Loucy (cell line): ENCODE measurements at regions not wholly inside any gene's neighbourhood (a gene's known extent, or its start where the extent isn't known, plus 50 kb on each side); places are given as distances from the start of the nearest gene placed in this dataset.

Experiments used
- CTCF ChIP-seq: fragments of 200-600 bp; sonication (generic); conservative IDR thresholded peaks from 2 replicates; pipeline ENCODE4 v1.5.1; 2014; ENCODE audit warnings: mild to moderate bottlenecking, antibody characterized with exemption, low read length
- EZH2phosphoT487 ChIP-seq: fragments of 200-600 bp; IDR thresholded peaks from 2 replicates; pipeline ENCODE4 v1.6.1; 2018; ENCODE audit warnings: antibody characterized with exemption, mild to moderate bottlenecking, moderate library complexity, borderline replicate concordance

GRCh38 chr4:125714049-125714448 is 399.3 kb downstream of the FAT4 start:
- no peak for TF ChIP-seq CTCF
- TF ChIP-seq EZH2phosphoT487: no peak
